Spleen (tissue), 7 donors: ENCODE measurements at regions not wholly inside any gene's neighbourhood (a gene's known extent, or its start where the extent isn't known, plus 50 kb on each side); places are given as distances from the start of the nearest gene placed in this dataset.

Source experiments
- CTCF ChIP-seq, 11 experiments: fragments of 200-600 bp in 7 of 11; fragments of 450-650 bp in 4 of 11; sonication (generic) in 4 of 11; IDR thresholded peaks in 8 of 11; conservative IDR thresholded peaks in 3 of 11; 1 replicate in 7 of 11; 2 replicates in 4 of 11; pipeline versions ENCODE4 v1.4.0 to v1.8.0; 2016 to 2021; ENCODE audit warnings: antibody characterized with exemption in 11 of 11, inconsistent platforms in 4 of 11, mild to moderate bottlenecking in 1 of 11
- POLR2A ChIP-seq, 3 donors: fragments of 450-650 bp; IDR thresholded peaks; one replicate each; pipeline ENCODE4 v1.5.1; 2017; ENCODE audit warnings: antibody characterized with exemption in 3 of 3, mild to moderate bottlenecking in 1 of 3
- POLR2AphosphoS5 ChIP-seq, 3 donors: sonication (generic); formaldehyde crosslinking; IDR thresholded peaks; one replicate each; pipeline ENCODE4 v1.5.1; 2017; ENCODE audit warnings: antibody characterized with exemption in 3 of 3
- donor health status: DM: no; HTN: no; CAD: no; lungs with moderate emphysema.
- donor health status: DM: no; HTN: no; CAD: no.
- donor health status: DM: no; HTN: no; CAD: no.

- TF ChIP-seq CTCF (IDR thresholded peaks at IDR 0.05 in 8 of 11, conservative IDR thresholded peaks at IDR 0.05 in 3 of 11): no peak
- TF ChIP-seq POLR2A (IDR thresholded peaks at IDR 0.05): no peak
- no peak for TF ChIP-seq POLR2AphosphoS5 (IDR thresholded peaks at IDR 0.05)
Measured at GRCh38 chr6:125361868-125362267, 60.1 kb upstream of the HDDC2 start.
